ENCODE measurements at regions not wholly inside any gene's neighbourhood (a gene's known extent, or its start where the extent isn't known, plus 50 kb on each side); places are given as distances from the start of the nearest gene placed in this dataset.

DNA sequence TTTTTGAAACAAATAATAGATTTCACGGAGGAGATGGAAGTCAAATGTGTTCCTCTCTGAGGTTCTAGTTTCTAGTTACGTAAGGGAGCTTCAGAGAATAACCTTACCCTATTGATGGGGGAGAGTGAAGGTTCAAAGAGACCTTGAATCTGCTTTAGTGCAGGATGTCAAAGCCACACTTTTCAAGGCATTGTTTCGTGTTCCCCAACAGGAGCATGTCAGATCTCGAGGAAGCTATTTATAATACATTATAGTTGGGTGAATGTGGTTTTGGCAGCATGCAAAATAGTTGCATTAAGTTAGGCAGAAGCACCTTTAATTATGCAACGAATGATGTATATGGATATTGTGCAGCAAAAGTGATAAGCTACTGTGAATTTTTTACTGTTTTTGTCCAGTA lies 614.9 kb downstream of the SLC16A7 start:
- TF ChIP-seq, protein P1, sequence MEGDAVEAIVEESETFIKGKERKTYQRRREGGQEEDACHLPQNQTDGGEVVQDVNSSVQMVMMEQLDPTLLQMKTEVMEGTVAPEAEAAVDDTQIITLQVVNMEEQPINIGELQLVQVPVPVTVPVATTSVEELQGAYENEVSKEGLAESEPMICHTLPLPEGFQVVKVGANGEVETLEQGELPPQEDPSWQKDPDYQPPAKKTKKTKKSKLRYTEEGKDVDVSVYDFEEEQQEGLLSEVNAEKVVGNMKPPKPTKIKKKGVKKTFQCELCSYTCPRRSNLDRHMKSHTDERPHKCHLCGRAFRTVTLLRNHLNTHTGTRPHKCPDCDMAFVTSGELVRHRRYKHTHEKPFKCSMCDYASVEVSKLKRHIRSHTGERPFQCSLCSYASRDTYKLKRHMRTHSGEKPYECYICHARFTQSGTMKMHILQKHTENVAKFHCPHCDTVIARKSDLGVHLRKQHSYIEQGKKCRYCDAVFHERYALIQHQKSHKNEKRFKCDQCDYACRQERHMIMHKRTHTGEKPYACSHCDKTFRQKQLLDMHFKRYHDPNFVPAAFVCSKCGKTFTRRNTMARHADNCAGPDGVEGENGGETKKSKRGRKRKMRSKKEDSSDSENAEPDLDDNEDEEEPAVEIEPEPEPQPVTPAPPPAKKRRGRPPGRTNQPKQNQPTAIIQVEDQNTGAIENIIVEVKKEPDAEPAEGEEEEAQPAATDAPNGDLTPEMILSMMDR (IDR thresholded peaks at IDR 0.05): no peak
- TF ChIP-seq ZFX (IDR thresholded peaks at IDR 0.05; ENCODE audit: borderline replicate concordance): no peak

Measured in 22Rv1 (cell line).